Loucy (cell line): ENCODE measurements at regions not wholly inside any gene's neighbourhood (a gene's known extent, or its start where the extent isn't known, plus 50 kb on each side); places are given as distances from the start of the nearest gene placed in this dataset.

ENCODE experiments used
- H2AFZ ChIP-seq: fragments of 200-600 bp; sonication (generic); 2 replicates; pipeline ENCODE4 v1.6.0; 2016; ENCODE audit warnings: antibody characterized with exemption, mild to moderate bottlenecking, low read length, moderate library complexity
- H3F3A ChIP-seq: fragments of 200-600 bp; 2 replicates; pipeline ENCODE4 v1.6.0; 2016; ENCODE audit warnings: antibody characterized with exemption, low read depth, mild to moderate bottlenecking
- H3K27me3 ChIP-seq: fragments of 200-600 bp; sonication (generic); 2 replicates; pipeline ENCODE4 v1.6.1; 2014; ENCODE audit warnings: low read length, mild to moderate bottlenecking; ENCODE audit not compliant: insufficient read depth, poor library complexity, severe bottlenecking
- H3K36me3 ChIP-seq: fragments of 200-600 bp; sonication (generic); 2 replicates; pipeline ENCODE4 v1.6.1; 2016; ENCODE audit warnings: low read length; ENCODE audit not compliant: insufficient read depth
- H3K4me1 ChIP-seq: fragments of 200-600 bp; sonication (generic); 2 replicates; pipeline ENCODE4 v1.5.1; 2014; ENCODE audit warnings: low read length, mild to moderate bottlenecking; ENCODE audit not compliant: insufficient read depth, poor library complexity, severe bottlenecking
- H3K4me2 ChIP-seq: fragments of 200-600 bp; sonication (generic); 2 replicates; pipeline ENCODE4 v1.6.0; 2014; ENCODE audit warnings: antibody characterized with exemption, low read length, low read depth, mild to moderate bottlenecking; ENCODE audit not compliant: poor library complexity, severe bottlenecking
- H3K4me3 ChIP-seq: fragments of 200-600 bp; sonication (generic); 2 replicates; pipeline ENCODE4 v1.5.1; 2014; ENCODE audit warnings: low read length, mild to moderate bottlenecking, mixed read lengths; ENCODE audit not compliant: poor library complexity, severe bottlenecking
- H3K79me2 ChIP-seq: fragments of 200-600 bp; sonication (generic); 2 replicates; pipeline ENCODE4 v1.6.1; 2014; ENCODE audit warnings: low read length; ENCODE audit not compliant: insufficient read depth
- H3K9ac ChIP-seq: fragments of 200-600 bp; sonication (generic); 2 replicates; pipeline ENCODE4 v1.6.0; 2014; ENCODE audit warnings: mild to moderate bottlenecking, low read depth, low read length, moderate library complexity; ENCODE audit not compliant: poor library complexity, severe bottlenecking
- H3K9me2 ChIP-seq: fragments of 200-600 bp; sonication (generic); replicated peaks from 2 replicates; pipeline ENCODE4 v1.6.1; 2016; ENCODE audit warnings: low read depth, low read length, mixed read lengths
- H3K9me3 ChIP-seq: fragments of 200-600 bp; sonication (generic); 2 replicates; pipeline ENCODE4 v1.6.1; 2014; ENCODE audit warnings: mild to moderate bottlenecking, antibody characterized with exemption, low read length, low read depth; ENCODE audit not compliant: insufficient read depth
- H4K20me1 ChIP-seq: fragments of 200-600 bp; sonication (generic); 2 replicates; pipeline ENCODE4 v1.6.0; 2014; ENCODE audit warnings: antibody characterized with exemption, low read length, mild to moderate bottlenecking; ENCODE audit not compliant: insufficient read depth, poor library complexity, severe bottlenecking
- EZH2phosphoT487 ChIP-seq: fragments of 200-600 bp; IDR thresholded peaks from 2 replicates; pipeline ENCODE4 v1.6.1; 2018; ENCODE audit warnings: antibody characterized with exemption, mild to moderate bottlenecking, moderate library complexity, borderline replicate concordance
- TF ChIP-seq, protein P1 (sequence below): fragments of 200-600 bp; sonication (generic); conservative IDR thresholded peaks from 2 replicates; pipeline ENCODE4 v1.5.1; 2014; ENCODE audit warnings: mild to moderate bottlenecking, antibody characterized with exemption, low read length

DNA sequence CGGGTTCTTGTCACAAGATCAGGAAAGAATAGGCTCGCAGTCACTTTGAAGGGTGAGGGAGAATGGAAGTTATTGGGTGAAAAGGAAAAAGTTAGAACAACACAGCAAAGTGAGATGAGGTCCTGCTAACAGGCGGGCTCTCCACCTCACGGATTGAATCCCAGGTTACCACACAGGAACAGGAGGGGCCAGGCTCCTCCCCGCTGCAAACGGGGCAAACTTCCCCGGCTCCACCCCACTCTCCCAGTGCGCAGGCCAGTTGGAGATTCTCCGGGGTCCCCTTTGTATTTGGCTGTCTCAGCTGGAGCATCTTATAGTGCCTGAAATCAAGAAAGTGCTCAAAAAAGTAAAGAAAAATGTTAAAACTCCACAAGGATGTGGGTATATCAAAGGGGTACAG lies 78.3 kb upstream of the IPO5 start:
- no peaks in the 10 kb centered on the region for H3K27me3 ChIP-seq
- H2AFZ ChIP-seq = no peak overlapping the region
- H3F3A ChIP-seq = no peaks in the 10 kb centered on the region
- H3K4me3 ChIP-seq = no peak overlapping the region
- no peak for TF ChIP-seq EZH2phosphoT487
- TF ChIP-seq, protein P1, sequence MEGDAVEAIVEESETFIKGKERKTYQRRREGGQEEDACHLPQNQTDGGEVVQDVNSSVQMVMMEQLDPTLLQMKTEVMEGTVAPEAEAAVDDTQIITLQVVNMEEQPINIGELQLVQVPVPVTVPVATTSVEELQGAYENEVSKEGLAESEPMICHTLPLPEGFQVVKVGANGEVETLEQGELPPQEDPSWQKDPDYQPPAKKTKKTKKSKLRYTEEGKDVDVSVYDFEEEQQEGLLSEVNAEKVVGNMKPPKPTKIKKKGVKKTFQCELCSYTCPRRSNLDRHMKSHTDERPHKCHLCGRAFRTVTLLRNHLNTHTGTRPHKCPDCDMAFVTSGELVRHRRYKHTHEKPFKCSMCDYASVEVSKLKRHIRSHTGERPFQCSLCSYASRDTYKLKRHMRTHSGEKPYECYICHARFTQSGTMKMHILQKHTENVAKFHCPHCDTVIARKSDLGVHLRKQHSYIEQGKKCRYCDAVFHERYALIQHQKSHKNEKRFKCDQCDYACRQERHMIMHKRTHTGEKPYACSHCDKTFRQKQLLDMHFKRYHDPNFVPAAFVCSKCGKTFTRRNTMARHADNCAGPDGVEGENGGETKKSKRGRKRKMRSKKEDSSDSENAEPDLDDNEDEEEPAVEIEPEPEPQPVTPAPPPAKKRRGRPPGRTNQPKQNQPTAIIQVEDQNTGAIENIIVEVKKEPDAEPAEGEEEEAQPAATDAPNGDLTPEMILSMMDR = no peak
- no peaks in the 10 kb centered on the region for H3K4me1 ChIP-seq
- no peaks in the 10 kb centered on the region for H3K9me3 ChIP-seq
- no peaks in the 10 kb centered on the region for H4K20me1 ChIP-seq
- no peaks in the 10 kb centered on the region for H3K36me3 ChIP-seq
- no peak overlapping the region for H3K4me2 ChIP-seq
- no peaks in the 10 kb centered on the region for H3K79me2 ChIP-seq
- H3K9me2 ChIP-seq = no peaks in the 10 kb centered on the region
- no peak overlapping the region for H3K9ac ChIP-seq

DNA sequence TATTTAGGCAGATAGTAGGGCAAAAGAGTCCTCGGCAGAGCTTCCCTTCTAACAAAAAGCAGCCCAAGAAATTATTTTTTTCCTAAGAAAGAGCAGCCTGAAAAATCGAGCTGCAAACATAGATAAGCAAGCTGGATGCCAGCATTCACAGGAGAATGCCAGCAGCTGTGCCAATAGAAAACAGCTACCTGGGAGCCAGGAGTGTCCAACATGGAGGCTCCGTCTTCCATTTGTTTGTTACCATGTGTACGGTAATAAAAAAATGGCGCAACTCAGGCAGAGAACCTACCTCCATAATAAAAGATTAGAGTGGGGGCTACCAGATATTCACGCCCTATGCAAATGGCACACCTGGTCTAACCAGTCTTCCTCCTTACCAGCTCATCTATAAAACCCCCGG lies 77.6 kb upstream of the IPO5 start:
- no peaks in the 10 kb centered on the region for H4K20me1 ChIP-seq
- no peak overlapping the region for H2AFZ ChIP-seq
- H3K9ac ChIP-seq = no peak overlapping the region
- no peaks in the 10 kb centered on the region for H3K4me1 ChIP-seq
- no peaks in the 10 kb centered on the region for H3K36me3 ChIP-seq
- no peaks in the 10 kb centered on the region for H3F3A ChIP-seq
- H3K4me2 ChIP-seq = no peak overlapping the region
- TF ChIP-seq, protein P1 = no peak
- TF ChIP-seq EZH2phosphoT487 = no peak
- no peak overlapping the region for H3K4me3 ChIP-seq
- no peaks in the 10 kb centered on the region for H3K27me3 ChIP-seq
- no peaks in the 10 kb centered on the region for H3K79me2 ChIP-seq
- H3K9me2 ChIP-seq = no peaks in the 10 kb centered on the region
- H3K9me3 ChIP-seq = no peaks in the 10 kb centered on the region

DNA sequence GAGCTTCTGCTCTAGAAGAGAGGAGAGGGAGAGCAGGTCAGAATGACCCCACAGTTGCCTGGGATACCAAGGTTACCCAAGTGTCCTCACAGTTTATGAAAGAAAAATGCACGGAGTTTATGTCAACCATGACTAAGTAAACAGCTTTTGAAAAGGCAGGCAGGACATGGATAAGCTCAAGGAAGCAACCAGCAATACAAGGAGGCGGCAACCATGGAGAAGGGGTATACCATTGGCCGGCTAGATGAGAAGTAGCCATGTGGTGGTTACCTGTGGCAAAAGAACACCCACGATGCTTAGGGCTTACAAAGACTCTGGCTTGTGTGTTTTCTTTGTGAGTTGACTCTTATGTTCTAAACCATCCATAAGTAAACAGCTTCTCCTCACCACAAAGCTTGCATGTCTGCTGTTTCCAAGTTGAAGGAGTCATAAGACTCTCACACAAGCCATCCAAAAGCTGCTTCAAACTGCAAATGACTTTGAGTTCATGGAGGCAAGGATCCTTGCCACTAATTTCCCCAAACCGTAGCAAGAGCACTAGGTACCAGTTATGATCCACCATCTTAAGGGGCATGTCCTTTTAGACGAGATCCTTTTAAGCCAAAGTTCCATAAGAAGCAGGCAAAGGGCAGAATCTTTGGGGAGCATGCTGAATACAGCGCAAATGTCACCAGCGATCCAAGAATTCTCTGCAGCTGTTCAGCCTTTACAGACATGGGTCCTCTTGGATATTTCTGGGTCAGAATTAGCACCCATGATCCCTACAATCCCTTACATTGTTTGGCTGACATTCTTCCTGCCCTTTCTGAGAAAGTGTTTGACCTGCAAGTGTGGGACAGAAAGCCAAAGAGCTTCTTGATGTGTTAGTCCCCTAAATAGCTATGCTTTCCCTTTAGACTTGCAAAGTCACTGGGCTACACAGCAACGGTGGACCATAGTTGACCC lies 74.8 kb upstream of the IPO5 start:
- Histone ChIP-seq H3K79me2 (no peaks in the 10 kb centered on the region), H3K9me2 (no peaks in the 10 kb centered on the region), H3K4me2 (no peak overlapping the region), H2AFZ (no peak overlapping the region), H3K4me1 (no peaks in the 10 kb centered on the region), H4K20me1 (no peaks in the 10 kb centered on the region), H3K9ac (no peak overlapping the region), H3K27me3 (no peaks in the 10 kb centered on the region), H3F3A (no peaks in the 10 kb centered on the region), H3K36me3 (no peaks in the 10 kb centered on the region), H3K9me3 (no peaks in the 10 kb centered on the region), H3K4me3 (no peak overlapping the region)
- TF ChIP-seq, protein P1 = no peak
- no peak for TF ChIP-seq EZH2phosphoT487
